NCI-H146 treated with DMSO at 0.1 percent for 48 hours (cell line): ENCODE measurements at regions not wholly inside any gene's neighbourhood (a gene's known extent, or its start where the extent isn't known, plus 50 kb on each side); places are given as distances from the start of the nearest gene placed in this dataset.

Experiments
- DNase-seq: peaks from one replicate; lab custom pipeline; 2025; ENCODE audit not compliant: unreplicated experiment; lab: John Stamatoyannopoulos, UW

DNA sequence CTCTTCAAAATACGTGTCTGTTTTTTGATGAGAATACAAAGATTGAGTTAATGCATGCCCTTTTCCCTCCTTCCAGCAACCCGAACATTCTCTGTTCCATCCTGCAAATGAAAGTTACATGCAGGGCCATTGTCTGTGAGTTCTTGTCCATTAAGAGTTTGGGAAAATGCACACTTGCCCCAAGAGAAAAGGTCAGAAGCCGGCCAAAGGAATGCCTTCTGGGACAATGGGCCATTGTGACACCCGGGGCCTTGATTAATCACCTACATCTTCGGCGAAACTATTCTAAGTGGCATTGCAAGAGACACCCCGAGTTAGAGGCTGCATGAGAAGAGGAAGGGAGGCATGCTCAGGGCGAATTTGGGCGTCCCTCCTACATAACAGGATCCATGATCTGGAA is 73.7 kb upstream of the COPS8 start:
- DNase-seq = no peak

DNA sequence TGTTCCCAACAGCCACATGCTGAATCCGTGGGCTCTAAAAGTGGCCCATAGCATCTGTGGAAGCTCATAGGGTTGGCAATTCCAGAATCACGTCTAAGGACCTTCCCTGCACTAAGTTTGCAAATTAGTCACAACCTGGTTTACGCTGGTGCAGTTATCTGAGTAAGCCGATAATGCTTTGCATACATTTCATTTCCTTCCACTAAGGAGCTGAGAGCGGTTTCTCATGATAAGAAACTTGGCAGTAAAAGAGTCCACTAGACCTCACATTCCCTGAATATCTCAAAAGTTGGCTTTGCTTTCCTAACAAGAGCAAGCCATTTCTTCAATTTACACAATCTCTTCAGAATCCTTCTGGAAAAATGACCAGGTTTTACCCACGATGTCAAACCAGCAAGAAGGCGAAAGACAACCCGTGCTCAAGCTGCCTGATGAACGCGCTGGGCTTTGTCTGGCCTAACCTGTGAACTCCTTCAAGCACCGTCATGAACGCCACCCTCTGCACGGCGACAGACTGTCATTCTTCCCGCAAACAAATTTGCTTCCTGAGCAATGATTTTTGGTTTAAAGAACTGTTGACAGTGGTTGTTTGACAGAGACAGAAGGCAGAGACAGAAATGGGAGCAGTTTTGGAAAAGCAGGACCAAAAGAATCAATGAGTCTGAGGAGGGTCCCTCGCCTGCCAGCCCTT is 73.0 kb upstream of the COPS8 start:
- DNase-seq = no peak

DNA sequence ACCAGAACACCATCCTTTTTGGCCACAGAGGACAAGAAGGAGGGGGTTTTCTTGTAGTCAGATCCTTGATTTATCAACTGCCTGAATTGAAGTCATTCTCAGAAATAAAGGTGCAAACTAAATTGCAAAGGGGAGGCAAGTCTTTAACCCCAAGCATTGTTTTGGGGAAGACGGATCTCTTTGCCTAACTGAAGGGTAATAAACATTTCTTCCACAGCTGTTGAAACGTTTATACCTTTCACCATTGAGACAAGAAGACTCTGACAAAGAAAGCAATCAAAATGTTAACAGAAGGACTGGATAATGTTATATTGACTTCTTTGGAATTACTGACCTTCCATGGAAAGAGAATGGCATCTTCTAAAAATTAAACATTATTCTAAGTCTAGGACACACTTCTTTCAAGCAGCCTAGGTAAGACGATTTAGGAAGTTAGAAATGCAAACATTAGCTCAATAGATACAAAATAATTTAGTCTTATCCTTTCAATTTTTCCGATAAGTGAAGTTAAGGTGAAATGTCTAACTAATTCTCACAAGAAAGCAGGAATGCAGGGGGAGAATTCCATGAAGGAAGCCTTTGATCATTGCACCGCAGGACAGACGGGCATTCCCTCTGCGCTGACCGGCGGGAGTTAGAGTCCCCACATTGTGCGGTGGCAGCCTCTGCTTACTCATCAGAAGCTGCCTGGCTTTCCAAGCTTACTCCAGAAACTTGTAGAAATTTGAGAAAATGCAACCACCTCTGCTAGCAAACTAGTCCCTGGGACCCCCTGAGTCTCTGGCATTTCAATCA is 69.4 kb upstream of the COPS8 start:
- DNase-seq = no peak

DNA sequence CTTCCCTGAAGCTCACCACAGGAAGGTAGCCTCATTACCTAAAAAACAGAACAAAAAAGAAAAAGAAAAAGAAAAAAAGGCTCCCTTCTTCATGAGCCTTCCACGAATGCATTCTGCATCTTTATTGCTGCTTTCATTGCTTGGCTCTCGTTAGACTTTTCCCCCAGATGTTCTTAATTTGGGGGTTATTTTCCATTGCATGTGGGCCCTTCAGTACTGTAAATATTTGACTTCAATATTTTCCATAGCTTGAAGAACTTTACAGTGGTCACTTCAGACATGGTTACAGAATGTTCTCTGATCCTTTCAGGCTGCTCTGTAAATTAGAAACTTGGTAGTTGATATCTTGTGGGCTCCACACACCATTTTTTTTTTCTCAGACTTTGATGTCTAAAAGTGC is 65.6 kb upstream of the COPS8 start:
- no peak for DNase-seq

DNA sequence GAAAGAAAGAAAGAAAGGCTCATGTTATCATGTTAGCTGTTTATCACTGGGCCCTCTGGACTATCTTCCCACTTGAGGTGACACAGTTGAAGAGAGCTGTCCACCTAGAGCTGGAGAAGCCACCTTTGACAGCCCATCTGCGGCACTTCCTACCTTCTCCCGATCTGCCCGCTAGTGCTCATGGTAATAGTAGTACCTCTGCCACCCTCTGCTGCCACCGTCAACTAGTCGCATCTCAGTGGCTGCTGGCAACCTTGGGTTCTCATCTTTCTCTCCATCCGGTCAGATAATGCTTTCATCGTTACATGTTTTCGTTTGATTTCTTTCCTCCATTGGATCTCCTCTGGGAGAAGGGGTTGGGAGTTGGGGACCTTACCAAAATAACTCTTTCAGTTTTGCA is 63.2 kb upstream of the COPS8 start:
- DNase-seq = no peak

DNA sequence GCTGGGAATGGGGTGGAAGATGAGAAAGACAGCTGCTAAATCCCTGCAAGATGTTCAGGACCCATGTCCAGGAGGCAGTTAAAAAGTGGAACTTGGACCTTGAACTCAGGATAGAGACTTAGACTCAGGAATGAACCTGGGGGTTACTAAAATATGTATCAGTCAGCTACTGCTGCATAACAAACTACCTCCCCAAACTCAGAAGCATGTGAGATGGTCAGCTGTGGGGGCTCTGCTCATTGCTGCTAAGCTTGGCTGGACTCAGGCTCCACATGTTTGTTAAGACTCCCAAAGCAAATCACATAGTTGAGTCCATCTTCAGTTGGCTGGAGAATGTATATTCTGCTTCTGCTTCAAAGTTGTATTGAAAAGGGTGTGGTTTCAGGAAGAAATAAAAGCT is 61.4 kb upstream of the COPS8 start:
- no peak for DNase-seq

DNA sequence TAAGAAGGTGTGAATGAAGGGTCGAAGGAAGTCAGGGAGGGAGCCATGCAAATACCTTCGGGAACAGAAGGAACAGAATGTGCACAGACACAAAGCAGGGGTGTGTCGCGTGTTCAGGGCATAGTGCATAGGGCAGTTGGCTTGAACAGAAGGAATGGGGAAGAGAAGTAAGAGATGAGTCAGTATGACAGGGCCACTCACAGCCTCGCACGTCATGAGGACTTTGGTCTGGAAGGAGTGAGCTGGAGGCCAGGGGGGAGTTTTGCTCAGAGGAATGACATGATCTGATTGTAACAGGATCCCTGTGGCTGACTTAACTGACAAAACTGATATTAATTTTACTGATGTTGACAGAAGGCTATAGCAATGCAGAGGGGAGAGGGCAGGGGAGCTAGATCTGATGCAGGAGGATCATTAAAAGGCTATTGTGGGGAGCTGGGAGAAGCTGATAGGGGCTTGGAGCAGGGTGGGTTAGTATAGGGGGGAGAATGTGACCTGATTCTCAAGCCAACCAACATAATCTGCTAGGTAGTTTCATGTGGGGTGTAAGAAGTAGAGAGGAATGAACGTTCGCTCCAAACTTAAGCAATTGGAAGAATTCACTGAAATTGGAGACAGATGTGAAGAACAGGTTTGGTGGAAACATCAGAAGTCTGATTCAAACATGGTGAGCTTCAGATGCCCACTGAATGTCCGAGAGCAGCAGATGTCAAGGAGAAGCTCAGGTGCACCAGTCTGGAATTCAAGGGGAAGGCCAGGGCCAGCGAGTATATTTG is 60.4 kb upstream of the COPS8 start:
- DNase-seq = no peak

DNA sequence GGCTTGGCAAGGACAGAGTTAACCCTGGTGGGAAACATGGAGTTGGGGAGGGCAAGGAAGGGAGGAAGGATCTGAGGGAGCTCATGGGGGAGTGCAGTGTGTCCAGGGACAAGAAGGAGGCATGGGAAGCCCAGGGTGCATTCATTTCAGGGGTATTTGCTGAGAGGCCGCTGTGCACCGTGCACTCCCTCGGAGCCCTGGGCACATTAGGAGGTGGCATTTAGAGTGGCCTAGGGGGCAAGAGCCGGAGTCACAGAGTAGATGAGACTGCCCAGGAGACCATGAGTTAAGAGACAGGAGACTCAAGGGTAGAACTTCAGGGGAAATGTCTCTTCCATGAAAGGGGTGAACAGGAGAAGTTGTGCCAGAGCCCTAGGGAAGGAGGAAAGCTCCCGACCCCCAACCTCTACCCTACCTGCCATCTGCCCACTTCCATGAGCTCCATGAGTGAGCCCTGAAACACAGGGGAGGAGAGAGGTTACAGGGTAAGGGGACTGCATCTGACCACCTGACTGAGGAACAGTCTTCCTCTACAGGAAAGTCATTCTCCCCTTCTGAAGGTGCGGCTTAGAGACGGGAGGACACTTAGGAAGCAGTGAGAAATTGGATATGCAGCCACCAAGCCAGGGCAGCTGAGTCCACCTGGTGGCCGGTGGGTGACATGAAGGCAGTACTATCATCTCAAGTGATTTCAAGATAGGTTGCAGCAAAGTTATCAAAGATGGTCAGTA is 58.5 kb upstream of the COPS8 start:
- peak; percentile 26 for DNase-seq

DNA sequence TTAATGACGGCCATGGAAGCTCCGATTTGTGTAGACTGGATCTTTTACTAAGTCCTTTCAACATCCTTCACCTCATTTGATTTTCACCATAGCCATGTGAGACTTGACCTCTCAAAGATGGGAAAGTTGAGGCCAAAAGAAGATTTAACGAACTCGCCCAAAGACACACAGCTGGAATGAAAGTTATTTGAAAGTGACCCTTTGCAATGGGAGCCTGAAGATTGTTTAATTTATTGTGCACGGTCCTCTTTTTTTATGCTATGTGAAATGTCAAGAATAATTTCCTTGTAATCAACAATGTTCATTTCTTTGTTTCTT is 58.0 kb upstream of the COPS8 start:
- no peak for DNase-seq

DNA sequence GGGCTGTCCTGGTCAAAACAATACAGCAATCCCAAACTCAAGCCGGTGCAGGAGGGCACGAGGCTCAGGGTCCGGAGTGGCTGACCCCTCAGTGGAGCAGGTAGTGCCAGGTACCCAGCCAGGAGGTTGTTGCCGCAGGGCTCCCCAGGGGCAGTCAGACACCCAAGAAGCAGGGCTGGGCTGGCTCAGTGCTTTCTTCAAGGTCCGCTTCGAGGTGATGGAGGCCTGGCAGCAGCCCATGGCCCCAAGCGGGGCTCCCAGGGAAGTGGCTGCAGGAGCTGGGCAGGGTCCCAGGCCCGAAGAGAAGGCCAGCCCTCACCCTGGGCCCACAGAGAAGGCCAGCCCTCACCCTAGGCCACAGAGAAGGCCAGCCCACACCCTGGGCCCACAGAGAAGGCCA is 55.3 kb upstream of the COPS8 start:
- no peak for DNase-seq

DNA sequence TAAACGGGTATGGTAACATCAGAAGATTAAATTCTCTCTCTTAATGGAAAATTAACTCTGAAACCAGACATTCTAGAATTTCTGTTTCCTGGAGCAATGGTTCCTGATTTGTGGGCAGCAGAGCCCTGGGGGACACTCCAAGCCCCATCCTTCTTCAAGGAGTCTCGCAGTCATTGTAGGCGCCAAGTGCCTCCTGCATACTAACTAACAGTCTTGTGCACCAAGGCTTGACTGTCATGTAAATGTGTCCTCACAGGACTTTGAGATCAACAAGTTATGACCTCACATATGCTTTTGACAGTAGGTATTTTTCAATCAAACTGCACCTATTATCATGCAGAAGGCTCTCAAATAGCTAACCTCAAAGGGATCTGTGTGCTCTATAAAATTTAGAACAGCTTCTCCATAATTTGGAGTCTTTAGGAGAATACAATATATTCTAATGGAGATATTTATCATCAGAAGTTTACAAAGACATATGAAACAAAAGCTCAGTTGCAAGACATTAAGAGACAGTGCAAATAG is 52.1 kb upstream of the COPS8 start:
- no peak for DNase-seq

DNA sequence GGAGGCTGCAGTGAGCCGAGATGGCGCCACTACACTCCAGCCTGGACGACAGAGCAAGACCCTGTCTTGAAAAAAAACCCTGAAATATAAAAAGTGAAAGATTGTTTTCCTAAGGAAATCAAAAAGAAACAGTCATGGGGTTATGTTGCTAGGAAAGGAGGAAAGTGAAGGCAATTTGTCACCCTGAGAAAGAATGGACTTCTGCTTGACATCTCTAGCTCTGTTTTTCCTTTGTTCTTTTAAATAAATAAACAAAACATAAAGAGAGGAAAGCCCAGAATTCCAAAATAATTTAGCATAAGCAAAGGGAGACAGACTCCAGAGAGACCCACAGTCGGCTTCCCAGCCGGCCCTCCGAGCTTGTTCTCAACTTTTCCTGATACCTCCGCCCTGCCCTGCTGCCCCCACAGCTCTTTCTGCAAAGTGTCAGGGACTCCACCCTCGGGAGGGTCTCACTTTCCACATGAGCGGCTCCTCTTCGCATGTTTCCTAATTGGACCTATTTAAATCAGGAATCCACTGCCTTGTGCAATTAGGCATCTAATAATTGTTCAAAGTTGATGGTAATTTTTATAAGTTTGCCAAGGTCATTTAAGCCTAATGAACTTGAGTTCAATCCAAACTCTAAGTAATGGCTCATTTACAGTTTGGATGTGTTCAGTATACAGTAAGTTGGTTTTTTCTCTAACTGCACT is 49.8 kb upstream of the COPS8 start:
- no peak for DNase-seq
